Central memory CD8-positive, alpha-beta T cell (primary cell): ENCODE measurements at regions not wholly inside any gene's neighbourhood (a gene's known extent, or its start where the extent isn't known, plus 50 kb on each side); places are given as distances from the start of the nearest gene placed in this dataset.
"Not testable (repeated sequence)": the region's sequence is repeated elsewhere in the genome, so short reads cannot be mapped to it uniquely, and the experiment has no call there.

Experiments used
- ATAC-seq: fragments of 150-1000 bp; cut with Tn5 transposase; replicated peaks from 2 replicates; pipeline ENCODE4 v1.10.0; 2022; ENCODE audit warnings: mild to moderate bottlenecking, moderate FRiP score, moderate number of reproducible peaks; ENCODE audit not compliant: poor library complexity, severe bottlenecking; ENCODE audit errors: extremely low read depth
- DNase-seq, 2 donors: peaks; one replicate each; pipeline ENCODE4 v3.0.0; 2021; ENCODE audit warnings: low spot score in 2 of 2
- H3K27ac Mint-ChIP-seq: one replicate; pipeline ENCODE4 v1.8.0; 2022; ENCODE audit warnings: low read depth, mild to moderate bottlenecking, moderate library complexity, mixed read lengths
- H3K27me3 Mint-ChIP-seq: one replicate; pipeline ENCODE4 v1.8.0; 2022; ENCODE audit warnings: mixed read lengths
- H3K36me3 Mint-ChIP-seq: one replicate; pipeline ENCODE4 v1.8.0; 2022; ENCODE audit warnings: mild to moderate bottlenecking, moderate library complexity, mixed read lengths; ENCODE audit not compliant: insufficient read depth
- H3K4me1 Mint-ChIP-seq: one replicate; pipeline ENCODE4 v1.8.0; 2022; ENCODE audit warnings: mixed read lengths
- H3K4me3 Mint-ChIP-seq: one replicate; pipeline ENCODE4 v1.8.0; 2022; ENCODE audit warnings: mild to moderate bottlenecking, moderate library complexity, mixed read lengths
- H3K9me3 Mint-ChIP-seq: one replicate; pipeline ENCODE4 v1.8.0; 2022; ENCODE audit warnings: mixed read lengths

GRCh38 chr6:79150733-79151132 lies 72.7 kb upstream of the PHIP start:
- H3K4me3 Mint-ChIP-seq = no peak overlapping the region
- no peaks in the 10 kb centered on the region for H3K27me3 Mint-ChIP-seq
- H3K36me3 Mint-ChIP-seq = no peaks in the 10 kb centered on the region
- H3K4me1 Mint-ChIP-seq = no peaks in the 10 kb centered on the region
- DNase-seq (no peak), ATAC-seq (no peak)
- H3K9me3 Mint-ChIP-seq = no peaks in the 10 kb centered on the region
- H3K27ac Mint-ChIP-seq = no peak overlapping the region

- ATAC-seq = no peak
These were observed 71.8 kb upstream of the PHIP start for GRCh38 chr6:79149884-79150283.

GRCh38 chr6:79146421-79146820 lies 68.4 kb upstream of the PHIP start:
- ATAC-seq (no peak), DNase-seq (no peak)
- H3K36me3 Mint-ChIP-seq = no peaks in the 10 kb centered on the region
- no peaks in the 10 kb centered on the region for H3K9me3 Mint-ChIP-seq
- no peak overlapping the region for H3K27ac Mint-ChIP-seq
- H3K27me3 Mint-ChIP-seq = no peaks in the 10 kb centered on the region
- no peak overlapping the region for H3K4me3 Mint-ChIP-seq
- H3K4me1 Mint-ChIP-seq = no peaks in the 10 kb centered on the region

More at GRCh38 chr6:79149884-79150283, 71.8 kb upstream of the PHIP start:
- no peaks in the 10 kb centered on the region for H3K27me3 Mint-ChIP-seq
- H3K36me3 Mint-ChIP-seq = no peaks in the 10 kb centered on the region
- no peak overlapping the region for H3K4me3 Mint-ChIP-seq
- H3K27ac Mint-ChIP-seq = no peak overlapping the region
- H3K4me1 Mint-ChIP-seq = no peaks in the 10 kb centered on the region
- no peaks in the 10 kb centered on the region for H3K9me3 Mint-ChIP-seq
- DNase-seq = no peak

- Mint-ChIP-seq H3K4me1 (no peaks in the 10 kb centered on the region), H3K27me3 (no peaks in the 10 kb centered on the region), H3K36me3 (no peaks in the 10 kb centered on the region), H3K4me3 (no peak overlapping the region), H3K27ac (no peak overlapping the region), H3K9me3 (no peaks in the 10 kb centered on the region)
- no peak for ATAC-seq
- DNase-seq = no peak
These were observed 67.2 kb upstream of the PHIP start for GRCh38 chr6:79145301-79145700.

- Mint-ChIP-seq H3K27me3 (peaks cover 2% of the 10 kb centered on the region), H3K4me1 (no peaks in the 10 kb centered on the region), H3K27ac (no peak overlapping the region), H3K9me3 (no peaks in the 10 kb centered on the region), H3K36me3 (no peaks in the 10 kb centered on the region), H3K4me3 (no peak overlapping the region)
- DNase-seq (no peak), ATAC-seq (no peak)
These were observed 65.4 kb upstream of the PHIP start for GRCh38 chr6:79143320-79143898.

- H3K4me3 Mint-ChIP-seq = no peak overlapping the region
- no peak for ATAC-seq
- no peak overlapping the region for H3K27ac Mint-ChIP-seq
- peaks cover 51% of the 10 kb centered on the region for H3K27me3 Mint-ChIP-seq
- no peaks in the 10 kb centered on the region for H3K36me3 Mint-ChIP-seq
- no peak for DNase-seq
- H3K4me1 Mint-ChIP-seq = no peaks in the 10 kb centered on the region
- peaks cover 16% of the 10 kb centered on the region for H3K9me3 Mint-ChIP-seq
These were observed 60.1 kb upstream of the PHIP start for GRCh38 chr6:79138146-79138545.

- H3K4me3 Mint-ChIP-seq = no peak overlapping the region
- no peak for ATAC-seq
- no peaks in the 10 kb centered on the region for H3K4me1 Mint-ChIP-seq
- no peaks in the 10 kb centered on the region for H3K36me3 Mint-ChIP-seq
- no peak overlapping the region for H3K27ac Mint-ChIP-seq
- peaks cover 53% of the 10 kb centered on the region for H3K27me3 Mint-ChIP-seq
- no peak for DNase-seq
- peaks cover 16% of the 10 kb centered on the region for H3K9me3 Mint-ChIP-seq
These were observed 59.6 kb upstream of the PHIP start for GRCh38 chr6:79137671-79138070.

GRCh38 chr6:79135973-79136470 lies 58.0 kb upstream of the PHIP start:
- DNase-seq (no peak), ATAC-seq (no peak)
- no peak overlapping the region for H3K27ac Mint-ChIP-seq
- peaks cover 16% of the 10 kb centered on the region for H3K9me3 Mint-ChIP-seq
- H3K27me3 Mint-ChIP-seq = peaks cover 67% of the 10 kb centered on the region
- no peak overlapping the region for H3K4me3 Mint-ChIP-seq
- no peaks in the 10 kb centered on the region for H3K36me3 Mint-ChIP-seq
- H3K4me1 Mint-ChIP-seq = no peaks in the 10 kb centered on the region

- H3K27ac Mint-ChIP-seq = no peak overlapping the region
- peaks cover 67% of the 10 kb centered on the region for H3K27me3 Mint-ChIP-seq
- no peaks in the 10 kb centered on the region for H3K36me3 Mint-ChIP-seq
- H3K4me1 Mint-ChIP-seq = no peaks in the 10 kb centered on the region
- no peak overlapping the region for H3K4me3 Mint-ChIP-seq
- peaks cover 16% of the 10 kb centered on the region for H3K9me3 Mint-ChIP-seq
- ATAC-seq (no peak), DNase-seq (no peak)
These were observed 56.8 kb upstream of the PHIP start for GRCh38 chr6:79134699-79135474.

GRCh38 chr6:79133173-79133572 lies 55.1 kb upstream of the PHIP start:
- DNase-seq (no peak), ATAC-seq (no peak)
- no peak overlapping the region for H3K4me3 Mint-ChIP-seq
- no peaks in the 10 kb centered on the region for H3K4me1 Mint-ChIP-seq
- H3K36me3 Mint-ChIP-seq = no peaks in the 10 kb centered on the region
- H3K27me3 Mint-ChIP-seq = peaks cover 66% of the 10 kb centered on the region
- peaks cover 16% of the 10 kb centered on the region for H3K9me3 Mint-ChIP-seq
- H3K27ac Mint-ChIP-seq = no peak overlapping the region

- peaks cover 51% of the 10 kb centered on the region for H3K27me3 Mint-ChIP-seq
- not testable (repeated sequence) for H3K4me3 Mint-ChIP-seq, H3K36me3 Mint-ChIP-seq, ATAC-seq, H3K27ac Mint-ChIP-seq, H3K4me1 Mint-ChIP-seq, DNase-seq
- H3K9me3 Mint-ChIP-seq = peaks cover 14% of the 10 kb centered on the region
These were observed 53.2 kb upstream of the PHIP start for GRCh38 chr6:79131220-79131619.
